ENCODE measurements at regions not wholly inside any gene's neighbourhood (a gene's known extent, or its start where the extent isn't known, plus 50 kb on each side); places are given as distances from the start of the nearest gene placed in this dataset.

DNA sequence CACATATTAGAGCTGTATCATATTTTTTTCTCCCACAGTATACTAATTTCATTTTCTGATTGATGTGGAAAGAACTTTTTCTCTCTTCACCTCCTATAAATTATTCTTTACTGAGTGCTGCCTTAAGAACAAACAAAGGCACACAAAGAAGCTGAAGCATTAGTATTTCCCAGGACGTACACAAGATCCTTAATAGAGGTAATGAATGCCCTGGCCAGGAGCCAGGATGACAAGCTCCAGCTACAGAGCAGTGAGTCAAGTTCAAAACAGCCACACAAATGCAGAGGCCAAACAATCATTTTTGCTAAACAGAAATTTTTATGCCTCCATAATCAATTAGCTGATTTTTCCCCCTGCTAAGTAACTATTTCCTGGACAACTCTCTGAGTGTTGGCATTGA is 639.6 kb downstream of the EPHA7 start:
- peak; percentile 33 for DNase-seq
- TF ChIP-seq, protein P1, sequence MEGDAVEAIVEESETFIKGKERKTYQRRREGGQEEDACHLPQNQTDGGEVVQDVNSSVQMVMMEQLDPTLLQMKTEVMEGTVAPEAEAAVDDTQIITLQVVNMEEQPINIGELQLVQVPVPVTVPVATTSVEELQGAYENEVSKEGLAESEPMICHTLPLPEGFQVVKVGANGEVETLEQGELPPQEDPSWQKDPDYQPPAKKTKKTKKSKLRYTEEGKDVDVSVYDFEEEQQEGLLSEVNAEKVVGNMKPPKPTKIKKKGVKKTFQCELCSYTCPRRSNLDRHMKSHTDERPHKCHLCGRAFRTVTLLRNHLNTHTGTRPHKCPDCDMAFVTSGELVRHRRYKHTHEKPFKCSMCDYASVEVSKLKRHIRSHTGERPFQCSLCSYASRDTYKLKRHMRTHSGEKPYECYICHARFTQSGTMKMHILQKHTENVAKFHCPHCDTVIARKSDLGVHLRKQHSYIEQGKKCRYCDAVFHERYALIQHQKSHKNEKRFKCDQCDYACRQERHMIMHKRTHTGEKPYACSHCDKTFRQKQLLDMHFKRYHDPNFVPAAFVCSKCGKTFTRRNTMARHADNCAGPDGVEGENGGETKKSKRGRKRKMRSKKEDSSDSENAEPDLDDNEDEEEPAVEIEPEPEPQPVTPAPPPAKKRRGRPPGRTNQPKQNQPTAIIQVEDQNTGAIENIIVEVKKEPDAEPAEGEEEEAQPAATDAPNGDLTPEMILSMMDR (IDR thresholded peaks at IDR 0.05; ENCODE audit: low read depth, low read length, missing control alignments) = no peak
- Histone ChIP-seq H3K27ac (no peak overlapping the region), H3K36me3 (replicated peaks) (no peaks in the 10 kb centered on the region), H3K27me3 (replicated peaks) (no peaks in the 10 kb centered on the region), H3K4me3 (ENCODE audit: low read depth, low read length) (no peak overlapping the region)
- in situ Hi-C loops (cut with HindIII; ENCODE audit: low pct_ligation_motif_present, low sequenced_read_pairs) = no loop called here

DNA sequence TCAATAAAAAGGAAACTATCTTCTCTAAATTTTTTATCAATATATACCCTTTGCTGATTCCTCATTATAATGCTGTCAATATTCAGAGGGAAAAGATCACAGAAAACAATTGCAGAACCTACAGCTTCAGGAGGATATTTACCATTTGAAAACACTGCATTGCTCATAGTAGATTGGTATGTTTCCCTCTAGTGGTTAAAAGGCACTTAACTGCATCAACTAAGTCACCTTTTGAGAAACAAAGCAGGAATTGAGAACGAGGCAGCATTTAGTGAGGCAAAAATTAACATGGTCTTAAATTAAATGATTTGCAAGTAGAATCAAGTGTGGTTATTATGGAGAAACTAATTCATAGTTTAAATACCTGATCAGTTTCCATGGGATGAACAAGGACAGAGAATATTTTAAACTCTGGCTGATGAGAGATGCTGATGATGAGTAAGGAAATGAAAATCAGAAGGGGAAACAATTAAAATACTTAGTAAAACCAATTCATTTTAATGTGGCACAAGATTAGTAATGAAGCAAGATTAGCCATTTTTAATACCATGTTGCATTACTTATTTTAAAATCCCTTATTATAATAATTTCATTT is 642.1 kb downstream of the EPHA7 start:
- no peaks in the 10 kb centered on the region for H3K36me3 ChIP-seq (replicated peaks)
- TF ChIP-seq, protein P1 (IDR thresholded peaks at IDR 0.05; ENCODE audit: low read depth, low read length, missing control alignments) = peak; percentile 38
- H3K4me3 ChIP-seq (ENCODE audit: low read depth, low read length) = no peak overlapping the region
- no peak overlapping the region for H3K27ac ChIP-seq
- no peak for DNase-seq
- H3K27me3 ChIP-seq (replicated peaks) = no peaks in the 10 kb centered on the region
- in situ Hi-C loops (cut with HindIII; ENCODE audit: low pct_ligation_motif_present, low sequenced_read_pairs) = no loop called here

DNA sequence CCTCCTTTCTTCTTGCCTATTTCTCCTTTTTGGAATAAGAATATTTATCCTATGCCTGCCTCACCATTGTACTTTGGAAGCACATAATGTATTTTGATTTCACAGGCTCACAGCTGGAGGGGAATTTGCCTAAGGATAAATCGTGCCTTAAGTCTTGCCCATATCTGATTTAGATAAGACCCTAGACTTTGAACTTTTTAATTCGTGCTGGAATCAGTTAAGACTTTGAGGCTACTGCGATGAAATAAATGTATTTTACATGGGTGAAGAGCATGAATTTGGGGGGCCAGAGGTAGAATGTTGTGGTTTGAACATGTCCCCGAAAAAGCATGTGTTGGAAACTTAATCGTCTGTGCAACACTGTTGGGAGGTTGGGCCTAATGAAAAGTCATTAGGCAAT is 648.8 kb downstream of the EPHA7 start:
- Histone ChIP-seq H3K4me3 (ENCODE audit: low read depth, low read length) (no peak overlapping the region), H3K36me3 (replicated peaks) (no peaks in the 10 kb centered on the region), H3K27me3 (replicated peaks) (no peaks in the 10 kb centered on the region), H3K27ac (no peak overlapping the region)
- TF ChIP-seq, protein P1 (IDR thresholded peaks at IDR 0.05; ENCODE audit: low read depth, low read length, missing control alignments) = no peak
- in situ Hi-C loops (cut with HindIII; ENCODE audit: low pct_ligation_motif_present, low sequenced_read_pairs) = no loop called here
- no peak for DNase-seq

DNA sequence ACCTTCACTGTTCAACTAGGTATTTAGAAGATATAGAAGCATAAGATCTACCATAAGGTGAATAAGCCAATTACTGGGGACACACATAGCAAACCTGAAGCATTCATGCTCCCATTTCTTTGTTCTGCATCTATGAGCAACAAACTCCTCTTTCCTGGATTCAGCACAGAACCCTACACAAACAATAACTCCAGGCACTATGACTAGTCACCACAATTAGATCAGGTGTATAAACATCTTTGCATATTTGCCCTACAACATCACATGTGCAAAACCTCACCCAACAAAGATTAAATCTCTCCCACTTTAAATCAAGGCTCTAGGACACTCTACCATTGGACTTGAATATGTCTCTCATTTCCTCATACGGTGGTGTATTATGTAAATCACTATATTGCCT is 652.3 kb downstream of the EPHA7 start:
- Histone ChIP-seq H3K27me3 (replicated peaks) (no peaks in the 10 kb centered on the region), H3K36me3 (replicated peaks) (no peaks in the 10 kb centered on the region), H3K4me3 (ENCODE audit: low read depth, low read length) (no peak overlapping the region), H3K27ac (no peak overlapping the region)
- DNase-seq = no peak
- TF ChIP-seq, protein P1 (IDR thresholded peaks at IDR 0.05; ENCODE audit: low read depth, low read length, missing control alignments) = no peak
- in situ Hi-C loops (cut with HindIII; ENCODE audit: low pct_ligation_motif_present, low sequenced_read_pairs) = no loop called here

DNA sequence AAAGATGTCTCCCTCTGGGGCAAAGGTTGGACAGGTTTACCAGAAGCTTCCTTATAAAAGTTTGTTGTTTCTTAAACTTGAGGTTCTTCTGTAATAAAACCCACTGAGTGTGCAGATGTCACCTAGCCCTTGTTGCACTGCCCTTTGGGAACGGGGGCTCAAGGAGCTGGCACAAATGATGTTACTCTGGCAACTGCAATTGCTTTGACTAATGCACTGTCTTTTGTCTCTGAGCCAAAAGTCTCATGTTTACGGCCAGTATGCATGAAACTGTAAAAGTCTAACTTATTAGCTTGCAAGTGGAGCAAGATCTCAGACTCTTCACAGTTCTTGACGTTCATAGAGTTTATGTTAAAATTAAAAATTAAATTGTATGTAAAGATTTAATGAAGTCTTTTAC is 655.7 kb downstream of the EPHA7 start:
- H3K36me3 ChIP-seq (replicated peaks) = no peaks in the 10 kb centered on the region
- DNase-seq = no peak
- in situ Hi-C loops (cut with HindIII; ENCODE audit: low pct_ligation_motif_present, low sequenced_read_pairs) = no loop called here
- no peak overlapping the region for H3K4me3 ChIP-seq (ENCODE audit: low read depth, low read length)
- TF ChIP-seq, protein P1 (IDR thresholded peaks at IDR 0.05; ENCODE audit: low read depth, low read length, missing control alignments) = no peak
- H3K27me3 ChIP-seq (replicated peaks) = no peaks in the 10 kb centered on the region
- H3K27ac ChIP-seq = no peak overlapping the region

DNA sequence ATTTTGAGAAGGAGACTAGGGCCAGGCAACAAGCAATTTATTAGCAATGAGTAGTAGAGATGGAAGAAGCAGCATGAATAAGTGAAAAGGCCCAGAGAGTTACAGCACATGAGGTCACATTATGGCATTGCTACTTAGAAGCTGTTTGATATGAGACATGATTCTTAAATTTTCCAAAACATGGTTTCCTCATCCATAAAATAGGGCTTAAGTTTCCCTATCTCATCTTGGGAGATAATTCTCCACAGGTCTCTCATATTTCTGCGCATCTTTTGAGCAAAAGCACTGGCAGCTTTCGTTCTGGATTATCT is 656.1 kb downstream of the EPHA7 start:
- H3K27ac ChIP-seq = no peak overlapping the region
- no peak for DNase-seq
- in situ Hi-C loops (cut with HindIII; ENCODE audit: low pct_ligation_motif_present, low sequenced_read_pairs) = no loop called here
- H3K27me3 ChIP-seq (replicated peaks) = no peaks in the 10 kb centered on the region
- TF ChIP-seq, protein P1 (IDR thresholded peaks at IDR 0.05; ENCODE audit: low read depth, low read length, missing control alignments) = no peak
- no peak overlapping the region for H3K4me3 ChIP-seq (ENCODE audit: low read depth, low read length)
- H3K36me3 ChIP-seq (replicated peaks) = no peaks in the 10 kb centered on the region

Measured in brain microvascular endothelial cell (primary cell).